ENCODE measurements at regions not wholly inside any gene's neighbourhood (a gene's known extent, or its start where the extent isn't known, plus 50 kb on each side); places are given as distances from the start of the nearest gene placed in this dataset.

GRCh38 chr3:110868106-110868505 is 203.5 kb upstream of the NECTIN3 start:
- Histone ChIP-seq H3K27ac (replicated peaks) (no peak overlapping the region), H3K27me3 (ENCODE audit: insufficient read depth, poor library complexity, severe bottlenecking) (no peaks in the 10 kb centered on the region), H3K4me3 (replicated peaks; ENCODE audit: insufficient read depth, low read length) (no peak overlapping the region)
- no peak for TF ChIP-seq REST (IDR thresholded peaks at IDR 0.05; ENCODE audit: insufficient replicate concordance, low read depth)
- no peak for TF ChIP-seq POLR2AphosphoS5 (IDR thresholded peaks at IDR 0.05; ENCODE audit: low read depth)
- no peak for TF ChIP-seq SPI1 (IDR thresholded peaks at IDR 0.05; ENCODE audit: borderline replicate concordance, low read depth)
- TF ChIP-seq CTCF (IDR thresholded peaks at IDR 0.05; ENCODE audit: insufficient read depth, low read length): no peak
- no peak for TF ChIP-seq GABPA (IDR thresholded peaks at IDR 0.05; ENCODE audit: low read depth)
- DNase-seq (ENCODE audit: low read depth in 1 of 2, low spot score in 1 of 2): no peak

- TF ChIP-seq SPI1 (IDR thresholded peaks at IDR 0.05; ENCODE audit: borderline replicate concordance, low read depth) (no peak), POLR2AphosphoS5 (IDR thresholded peaks at IDR 0.05; ENCODE audit: low read depth) (no peak), REST (IDR thresholded peaks at IDR 0.05; ENCODE audit: insufficient replicate concordance, low read depth) (no peak), GABPA (IDR thresholded peaks at IDR 0.05; ENCODE audit: low read depth) (no peak), CTCF (IDR thresholded peaks at IDR 0.05; ENCODE audit: insufficient read depth, low read length) (no peak)
- no peak overlapping the region for H3K4me3 ChIP-seq (replicated peaks; ENCODE audit: insufficient read depth, low read length)
- no peak overlapping the region for H3K27ac ChIP-seq (replicated peaks)
- DNase-seq (ENCODE audit: low read depth in 1 of 2, low spot score in 1 of 2): no peak
- H3K27me3 ChIP-seq (ENCODE audit: insufficient read depth, poor library complexity, severe bottlenecking): no peaks in the 10 kb centered on the region
Measured at GRCh38 chr3:110869736-110870135, 201.9 kb upstream of the NECTIN3 start.

- Histone ChIP-seq H3K27me3 (ENCODE audit: insufficient read depth, poor library complexity, severe bottlenecking) (no peaks in the 10 kb centered on the region), H3K27ac (replicated peaks) (no peak overlapping the region), H3K4me3 (replicated peaks; ENCODE audit: insufficient read depth, low read length) (no peak overlapping the region)
- no peak for DNase-seq (ENCODE audit: low read depth in 1 of 2, low spot score in 1 of 2)
- TF ChIP-seq REST (IDR thresholded peaks at IDR 0.05; ENCODE audit: insufficient replicate concordance, low read depth) (no peak), SPI1 (IDR thresholded peaks at IDR 0.05; ENCODE audit: borderline replicate concordance, low read depth) (no peak), GABPA (IDR thresholded peaks at IDR 0.05; ENCODE audit: low read depth) (no peak), POLR2AphosphoS5 (IDR thresholded peaks at IDR 0.05; ENCODE audit: low read depth) (no peak), CTCF (IDR thresholded peaks at IDR 0.05; ENCODE audit: insufficient read depth, low read length) (no peak)
Measured at GRCh38 chr3:110871869-110872268, 199.7 kb upstream of the NECTIN3 start.
